ENCODE measurements at regions not wholly inside any gene's neighbourhood (a gene's known extent, or its start where the extent isn't known, plus 50 kb on each side); places are given as distances from the start of the nearest gene placed in this dataset.
"Not testable (repeated sequence)": the region's sequence is repeated elsewhere in the genome, so short reads cannot be mapped to it uniquely, and the experiment has no call there.

- H3K36me3 Mint-ChIP-seq (ENCODE audit: low read depth); DNase-seq; H3K4me1 Mint-ChIP-seq; H3K27ac Mint-ChIP-seq; H3K27me3 Mint-ChIP-seq; H3K9me3 Mint-ChIP-seq; CTCF ChIA-PET; POLR2A ChIA-PET; H3K4me3 Mint-ChIP-seq: not testable (repeated sequence)
These were observed 51.5 kb upstream of the CDC42EP3 start for GRCh38 chr2:37722971-37723370.

GRCh38 chr2:37730037-37730818, 58.8 kb upstream of the CDC42EP3 start:
- CTCF ChIA-PET, result no interaction called here
- H3K27me3 Mint-ChIP-seq, result peaks cover 7% of the 10 kb centered on the region

GRCh38 chr2:37732412-37732811, 61.0 kb upstream of the CDC42EP3 start:
- H3K9me3 Mint-ChIP-seq; DNase-seq; H3K4me1 Mint-ChIP-seq; H3K27me3 Mint-ChIP-seq; H3K27ac Mint-ChIP-seq; H3K36me3 Mint-ChIP-seq (ENCODE audit: low read depth); CTCF ChIA-PET; POLR2A ChIA-PET; H3K4me3 Mint-ChIP-seq: not testable (repeated sequence)

More at GRCh38 chr2:37730037-37730818, 58.8 kb upstream of the CDC42EP3 start:
- H3K4me1 Mint-ChIP-seq, result no peaks in the 10 kb centered on the region
- H3K4me3 Mint-ChIP-seq, result no peak overlapping the region
- no peak for DNase-seq
- no peak overlapping the region for H3K27ac Mint-ChIP-seq
- POLR2A ChIA-PET, result no interaction called here
- peaks cover 2% of the 10 kb centered on the region for H3K9me3 Mint-ChIP-seq
- H3K36me3 Mint-ChIP-seq (ENCODE audit: low read depth), result peaks cover 3% of the 10 kb centered on the region

GRCh38 chr2:37733251-37733650, 61.8 kb upstream of the CDC42EP3 start:
- no peak overlapping the region for H3K27ac Mint-ChIP-seq
- peaks cover 3% of the 10 kb centered on the region for H3K36me3 Mint-ChIP-seq (ENCODE audit: low read depth)
- CTCF ChIA-PET, result no interaction called here
- no peak for DNase-seq
- POLR2A ChIA-PET, result no interaction called here
- H3K4me3 Mint-ChIP-seq, result no peak overlapping the region
- H3K9me3 Mint-ChIP-seq, result no peaks in the 10 kb centered on the region
- peaks cover 5% of the 10 kb centered on the region for H3K27me3 Mint-ChIP-seq
- H3K4me1 Mint-ChIP-seq, result no peaks in the 10 kb centered on the region

- CTCF ChIA-PET; H3K27ac Mint-ChIP-seq; H3K4me1 Mint-ChIP-seq; H3K9me3 Mint-ChIP-seq; DNase-seq; H3K36me3 Mint-ChIP-seq (ENCODE audit: low read depth); H3K4me3 Mint-ChIP-seq; POLR2A ChIA-PET; H3K27me3 Mint-ChIP-seq: not testable (repeated sequence)
These were observed 62.5 kb upstream of the CDC42EP3 start for GRCh38 chr2:37733955-37734354.

- H3K27ac Mint-ChIP-seq; H3K36me3 Mint-ChIP-seq (ENCODE audit: low read depth); H3K27me3 Mint-ChIP-seq; H3K4me1 Mint-ChIP-seq; H3K9me3 Mint-ChIP-seq; CTCF ChIA-PET; H3K4me3 Mint-ChIP-seq; DNase-seq; POLR2A ChIA-PET: not testable (repeated sequence)
These were observed 63.6 kb upstream of the CDC42EP3 start for GRCh38 chr2:37734891-37735523.

- H3K36me3 Mint-ChIP-seq (ENCODE audit: low read depth); POLR2A ChIA-PET; H3K27ac Mint-ChIP-seq; DNase-seq; CTCF ChIA-PET; H3K4me3 Mint-ChIP-seq; H3K27me3 Mint-ChIP-seq; H3K9me3 Mint-ChIP-seq; H3K4me1 Mint-ChIP-seq: not testable (repeated sequence)
These were observed 64.1 kb upstream of the CDC42EP3 start for GRCh38 chr2:37735524-37735910.

GRCh38 chr2:37737507-37737906, 66.1 kb upstream of the CDC42EP3 start:
- ChIA-PET CTCF (no interaction called here), POLR2A (no interaction called here)
- Mint-ChIP-seq H3K27me3 (peaks cover 1% of the 10 kb centered on the region), H3K9me3 (no peaks in the 10 kb centered on the region), H3K4me3 (no peak overlapping the region), H3K27ac (no peak overlapping the region), H3K4me1 (no peaks in the 10 kb centered on the region), H3K36me3 (ENCODE audit: low read depth) (no peaks in the 10 kb centered on the region)
- DNase-seq, result no peak

GRCh38 chr2:37738266-37738885, 66.9 kb upstream of the CDC42EP3 start:
- no peaks in the 10 kb centered on the region for H3K9me3 Mint-ChIP-seq
- ChIA-PET CTCF (no interaction called here), POLR2A (no interaction called here)
- H3K4me1 Mint-ChIP-seq, result no peaks in the 10 kb centered on the region
- H3K27ac Mint-ChIP-seq, result no peak overlapping the region
- H3K27me3 Mint-ChIP-seq, result peaks cover 1% of the 10 kb centered on the region
- no peak for DNase-seq
- H3K36me3 Mint-ChIP-seq (ENCODE audit: low read depth), result no peaks in the 10 kb centered on the region
- no peak overlapping the region for H3K4me3 Mint-ChIP-seq

GRCh38 chr2:37739153-37739552, 67.7 kb upstream of the CDC42EP3 start:
- no peak overlapping the region for H3K4me3 Mint-ChIP-seq
- DNase-seq, result no peak
- no peaks in the 10 kb centered on the region for H3K4me1 Mint-ChIP-seq
- POLR2A ChIA-PET, result no interaction called here
- no peak overlapping the region for H3K27ac Mint-ChIP-seq
- H3K27me3 Mint-ChIP-seq, result peaks cover 1% of the 10 kb centered on the region
- no peaks in the 10 kb centered on the region for H3K36me3 Mint-ChIP-seq (ENCODE audit: low read depth)
- CTCF ChIA-PET, result no interaction called here
- H3K9me3 Mint-ChIP-seq, result no peaks in the 10 kb centered on the region

GRCh38 chr2:37740164-37740739, 68.8 kb upstream of the CDC42EP3 start:
- DNase-seq, result no peak
- H3K4me3 Mint-ChIP-seq, result no peak overlapping the region
- H3K27ac Mint-ChIP-seq, result no peak overlapping the region
- ChIA-PET CTCF (no interaction called here), POLR2A (no interaction called here)
- peaks cover 1% of the 10 kb centered on the region for H3K27me3 Mint-ChIP-seq
- H3K9me3 Mint-ChIP-seq, result no peaks in the 10 kb centered on the region
- no peaks in the 10 kb centered on the region for H3K4me1 Mint-ChIP-seq
- no peaks in the 10 kb centered on the region for H3K36me3 Mint-ChIP-seq (ENCODE audit: low read depth)

GRCh38 chr2:37742286-37742685, 70.8 kb upstream of the CDC42EP3 start:
- CTCF ChIA-PET, result no interaction called here
- no peak overlapping the region for H3K4me3 Mint-ChIP-seq
- H3K27ac Mint-ChIP-seq, result no peak overlapping the region
- no peaks in the 10 kb centered on the region for H3K4me1 Mint-ChIP-seq
- no peaks in the 10 kb centered on the region for H3K9me3 Mint-ChIP-seq
- DNase-seq, result no peak
- POLR2A ChIA-PET, result no interaction called here
- peaks cover 1% of the 10 kb centered on the region for H3K27me3 Mint-ChIP-seq
- no peaks in the 10 kb centered on the region for H3K36me3 Mint-ChIP-seq (ENCODE audit: low read depth)

GRCh38 chr2:37744010-37744409, 72.6 kb upstream of the CDC42EP3 start:
- H3K36me3 Mint-ChIP-seq (ENCODE audit: low read depth), result no peaks in the 10 kb centered on the region
- no peak overlapping the region for H3K4me3 Mint-ChIP-seq
- no peak for DNase-seq
- H3K4me1 Mint-ChIP-seq, result no peaks in the 10 kb centered on the region
- H3K27ac Mint-ChIP-seq, result no peak overlapping the region
- ChIA-PET CTCF (no interaction called here), POLR2A (no interaction called here)
- no peaks in the 10 kb centered on the region for H3K9me3 Mint-ChIP-seq
- peaks cover 1% of the 10 kb centered on the region for H3K27me3 Mint-ChIP-seq

- H3K4me3 Mint-ChIP-seq; H3K4me1 Mint-ChIP-seq; DNase-seq; H3K27ac Mint-ChIP-seq; H3K27me3 Mint-ChIP-seq; H3K36me3 Mint-ChIP-seq (ENCODE audit: low read depth); H3K9me3 Mint-ChIP-seq; POLR2A ChIA-PET; CTCF ChIA-PET: not testable (repeated sequence)
These were observed 73.5 kb upstream of the CDC42EP3 start for GRCh38 chr2:37744961-37745360.

All from activated CD4-positive, alpha-beta memory T cell treated with anti-CD3 and anti-CD28 coated beads, Interleukin-2, amount 10 ng/mL, durations not matched to agents 7 days and 5 days (primary cell).